ENCODE measurements at regions not wholly inside any gene's neighbourhood (a gene's known extent, or its start where the extent isn't known, plus 50 kb on each side); places are given as distances from the start of the nearest gene placed in this dataset.
"Not testable (repeated sequence)": the region's sequence is repeated elsewhere in the genome, so short reads cannot be mapped to it uniquely, and the experiment has no call there.

DNA sequence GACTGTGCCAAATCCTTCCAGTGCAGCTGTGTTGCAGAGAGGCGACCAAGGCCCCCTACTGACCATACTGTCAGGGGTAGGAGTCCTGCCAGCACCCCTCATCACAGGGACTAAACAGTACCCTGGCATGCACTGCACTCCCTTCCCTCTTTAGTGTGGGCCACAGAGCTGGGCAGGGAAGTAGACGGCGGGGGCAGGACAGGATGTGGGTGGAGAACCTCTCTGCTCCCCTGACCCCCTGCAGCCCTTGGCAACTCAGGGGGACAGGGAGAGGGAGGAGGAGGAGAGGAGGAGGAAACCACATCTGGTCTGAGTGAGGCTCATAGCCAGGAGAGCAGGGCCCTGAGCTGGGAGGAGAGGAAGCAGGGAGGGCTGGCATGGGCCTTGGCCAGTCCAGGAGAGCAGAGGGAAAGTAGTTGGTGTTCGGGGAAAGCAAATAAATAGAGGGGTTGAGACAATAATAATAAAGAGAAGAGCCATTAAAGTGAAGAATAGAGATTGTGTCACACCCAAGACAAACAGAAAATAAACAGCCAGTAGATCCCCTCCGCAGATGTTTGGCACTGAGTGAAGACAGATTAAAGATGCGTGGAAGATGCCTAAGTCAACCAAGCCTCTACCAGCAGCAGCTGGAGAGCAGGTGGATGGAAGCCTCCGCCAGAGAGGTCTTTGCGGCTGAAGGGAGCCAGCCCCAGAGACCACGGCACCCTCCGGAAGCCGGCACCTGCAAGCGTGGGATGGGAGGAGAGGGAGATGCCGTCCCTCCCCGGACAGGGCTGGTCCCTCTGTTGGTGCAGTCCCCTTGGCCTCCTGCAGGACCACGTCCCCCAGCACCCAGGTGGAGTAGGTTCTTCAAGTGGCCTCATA lies 61.5 kb downstream of the RPUSD4 start:
- DNase-seq = peak in 1 of 2 experiments; percentile 32

DNA sequence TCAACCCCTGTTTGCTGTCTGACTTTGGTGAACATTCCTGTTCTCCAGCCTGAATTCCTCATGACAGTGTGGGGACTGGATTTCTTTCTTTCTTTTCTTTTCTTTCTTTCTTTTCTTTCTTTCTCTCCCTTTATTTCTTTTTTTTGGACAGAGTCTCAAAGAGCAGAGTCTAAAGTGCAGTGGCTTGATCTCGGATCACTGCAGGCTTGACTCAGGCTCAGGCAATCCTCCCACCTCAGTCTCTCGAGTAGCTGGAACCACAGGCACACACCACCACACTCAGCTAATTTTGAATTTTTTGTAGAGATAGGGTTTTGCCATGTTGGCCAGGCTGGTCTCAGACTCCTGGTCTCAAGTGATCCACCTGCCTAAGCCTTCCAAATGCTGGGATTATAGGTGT lies 63.1 kb downstream of the RPUSD4 start:
- DNase-seq = no peak

DNA sequence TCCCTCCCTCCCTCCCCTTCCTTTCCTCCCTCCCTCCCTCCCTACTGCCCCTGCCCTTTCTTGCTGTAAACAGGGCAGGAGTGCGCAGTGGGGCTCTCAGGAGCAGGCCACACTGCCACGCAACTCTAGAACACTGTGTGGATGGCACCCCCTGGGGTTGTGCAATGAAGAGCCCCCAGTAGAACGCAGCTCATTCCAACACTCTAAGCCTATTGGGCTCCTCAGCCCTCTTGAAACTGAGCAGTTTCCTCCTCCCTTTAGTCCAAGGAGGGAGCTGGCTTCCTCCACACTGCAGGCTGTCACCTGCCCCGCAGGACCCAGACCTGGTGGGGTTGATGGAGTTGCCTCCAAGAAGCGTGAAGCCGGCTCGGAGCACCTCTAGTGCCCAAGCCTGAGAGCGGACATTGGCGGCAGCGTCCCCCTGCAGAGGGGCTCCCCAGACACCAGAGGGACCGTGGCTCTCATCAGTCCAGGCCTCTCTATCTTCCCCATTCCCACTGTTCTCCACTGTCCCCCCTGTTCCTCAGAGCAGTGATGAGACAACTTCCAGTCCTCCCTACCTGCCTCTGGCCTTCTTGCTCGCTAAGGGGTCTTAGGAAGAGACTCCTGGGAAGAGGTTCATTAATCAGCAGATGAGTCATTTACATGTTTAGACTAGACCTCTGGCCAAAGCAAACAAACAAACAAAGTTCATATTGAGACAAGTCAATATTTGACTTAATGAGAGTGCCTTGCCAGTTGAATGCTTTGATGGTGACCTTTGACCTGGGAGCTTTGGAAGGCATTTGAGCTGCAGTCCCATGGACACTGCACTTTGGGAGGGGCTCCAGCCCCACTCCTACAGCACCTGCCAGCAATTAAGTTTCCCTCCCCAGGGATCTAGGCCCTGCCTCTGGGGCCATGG lies 64.0 kb downstream of the RPUSD4 start:
- no peak for DNase-seq

DNA sequence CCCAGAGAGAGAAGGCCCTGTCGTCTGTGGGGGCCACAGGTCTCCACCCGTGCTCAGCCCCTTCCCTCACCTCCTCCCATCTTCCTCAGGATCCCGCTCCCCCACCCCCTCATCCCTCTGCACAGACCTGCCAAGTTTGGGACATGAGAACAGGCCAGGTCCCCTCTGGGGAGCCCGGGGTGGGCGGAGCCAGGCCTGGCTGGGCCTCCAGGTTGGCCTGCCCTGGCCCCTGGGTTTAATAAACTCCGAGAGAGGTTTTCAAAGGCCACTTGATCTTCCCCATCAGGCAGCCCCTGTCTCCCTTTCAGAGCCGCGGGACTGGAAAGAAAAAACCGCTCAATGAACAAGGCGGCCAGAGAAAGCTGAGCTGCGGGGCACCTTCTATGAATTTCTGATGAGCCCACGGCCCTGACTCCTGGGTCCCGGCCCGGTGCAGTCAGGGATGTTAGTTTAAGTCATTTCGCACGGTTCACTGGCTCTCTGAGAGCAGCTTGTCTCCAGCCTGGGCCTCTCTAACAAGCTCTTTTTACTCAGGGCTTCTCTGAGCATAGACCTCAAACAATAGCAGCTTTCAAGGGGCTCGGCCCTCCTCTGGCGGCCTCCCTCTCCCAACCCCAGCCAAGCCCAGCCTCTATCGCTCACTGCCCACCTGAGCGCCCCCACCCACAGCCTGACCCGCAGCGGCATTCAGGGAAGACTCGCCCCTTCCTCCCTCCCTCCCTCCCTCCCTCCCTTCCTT lies 64.8 kb downstream of the RPUSD4 start:
- DNase-seq = peak; percentile 52 to 80

DNA sequence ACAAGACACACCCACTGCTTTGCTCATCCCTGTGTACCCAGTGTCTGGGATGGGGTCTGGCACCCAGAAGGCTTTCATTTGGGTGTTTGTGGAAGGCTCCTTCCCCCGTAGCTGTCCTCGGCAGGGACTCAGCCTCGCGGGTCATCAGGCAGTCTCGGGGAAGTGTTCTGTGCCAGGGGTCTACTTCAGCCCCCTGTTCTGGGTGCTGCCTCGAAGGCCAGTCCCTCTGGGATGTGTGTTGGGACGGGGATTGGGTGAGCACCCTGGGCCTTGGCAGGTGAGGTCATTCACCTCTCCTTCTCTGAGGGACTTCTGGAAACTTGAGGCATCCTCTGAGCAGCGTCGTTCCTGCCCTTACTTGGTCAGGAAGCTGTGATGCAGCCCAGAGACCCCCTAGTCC lies 65.5 kb downstream of the RPUSD4 start:
- DNase-seq = no peak

DNA sequence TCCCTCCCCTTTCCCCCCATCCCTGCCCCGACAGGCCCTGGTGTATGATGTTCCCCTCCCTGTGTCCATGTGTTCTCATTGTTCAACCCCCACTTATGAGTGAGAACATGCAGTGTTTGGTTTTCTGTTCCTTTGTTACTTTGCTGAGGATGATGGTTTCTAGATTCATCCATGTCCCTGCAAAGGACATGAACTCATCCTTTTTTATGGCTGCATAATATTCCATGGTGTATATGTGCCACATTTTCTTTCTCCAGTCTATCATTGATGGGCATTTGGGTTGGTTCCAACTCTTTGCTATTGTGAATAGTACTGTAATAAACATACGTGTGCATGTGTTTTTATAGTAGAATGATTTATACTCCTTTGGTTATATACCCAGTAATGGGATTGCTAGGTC lies 68.0 kb downstream of the RPUSD4 start:
- DNase-seq = not testable (repeated sequence)

DNA sequence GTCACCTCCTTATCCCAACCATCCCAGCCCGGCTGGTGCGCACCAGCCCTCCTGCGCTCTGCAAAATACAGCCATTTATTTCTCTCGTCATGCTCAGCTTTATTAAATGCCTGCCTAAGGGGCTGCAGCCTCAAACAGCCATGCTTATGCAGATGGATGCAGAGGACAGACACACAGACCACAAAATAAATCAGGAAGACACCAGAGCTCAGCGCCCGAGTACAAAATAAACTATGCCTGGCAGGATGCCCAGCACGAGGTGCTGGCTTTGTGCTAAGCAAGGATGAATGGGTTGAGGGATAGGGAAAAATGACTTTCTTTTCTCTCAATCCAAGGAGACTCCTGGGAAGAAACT lies 70.5 kb downstream of the RPUSD4 start:
- DNase-seq = peak; percentile 77 to 88

DNA sequence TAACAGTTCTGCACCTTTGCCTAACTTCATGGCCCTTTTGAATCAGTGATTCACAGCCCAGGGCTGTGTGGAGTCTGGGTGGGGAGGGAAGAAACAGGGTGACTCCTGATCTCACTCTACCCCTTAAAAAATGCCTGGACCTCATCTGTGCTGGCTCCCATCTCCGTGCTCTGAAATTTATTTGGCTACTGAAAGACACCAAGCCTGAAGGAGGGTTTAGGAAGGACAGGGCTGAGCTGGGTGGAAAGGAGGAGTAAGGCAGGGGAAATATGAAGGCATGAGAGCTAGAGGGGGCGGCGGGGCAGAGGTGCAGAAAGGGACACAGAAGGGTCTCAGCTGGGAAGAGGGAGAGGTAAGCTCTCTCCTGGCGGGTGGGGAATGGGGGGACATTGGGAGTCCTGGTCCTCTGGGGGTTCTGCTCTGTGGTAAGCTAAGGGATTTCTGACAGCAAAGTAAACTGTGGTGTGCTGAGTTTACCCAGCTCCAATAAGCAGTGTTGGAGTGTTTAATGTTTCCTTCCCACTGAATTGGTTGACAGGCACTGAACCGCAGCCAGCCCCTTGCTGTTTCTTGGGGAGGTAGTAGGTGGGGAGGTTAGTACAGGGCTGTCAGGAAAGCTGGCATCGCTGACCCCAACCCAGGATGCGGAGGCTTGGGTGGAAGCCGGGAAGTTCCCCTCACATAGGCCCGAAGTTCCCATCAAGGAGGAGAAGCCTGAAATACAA lies 71.1 kb downstream of the RPUSD4 start:
- peak in 1 of 2 experiments; percentile 60 for DNase-seq

DNA sequence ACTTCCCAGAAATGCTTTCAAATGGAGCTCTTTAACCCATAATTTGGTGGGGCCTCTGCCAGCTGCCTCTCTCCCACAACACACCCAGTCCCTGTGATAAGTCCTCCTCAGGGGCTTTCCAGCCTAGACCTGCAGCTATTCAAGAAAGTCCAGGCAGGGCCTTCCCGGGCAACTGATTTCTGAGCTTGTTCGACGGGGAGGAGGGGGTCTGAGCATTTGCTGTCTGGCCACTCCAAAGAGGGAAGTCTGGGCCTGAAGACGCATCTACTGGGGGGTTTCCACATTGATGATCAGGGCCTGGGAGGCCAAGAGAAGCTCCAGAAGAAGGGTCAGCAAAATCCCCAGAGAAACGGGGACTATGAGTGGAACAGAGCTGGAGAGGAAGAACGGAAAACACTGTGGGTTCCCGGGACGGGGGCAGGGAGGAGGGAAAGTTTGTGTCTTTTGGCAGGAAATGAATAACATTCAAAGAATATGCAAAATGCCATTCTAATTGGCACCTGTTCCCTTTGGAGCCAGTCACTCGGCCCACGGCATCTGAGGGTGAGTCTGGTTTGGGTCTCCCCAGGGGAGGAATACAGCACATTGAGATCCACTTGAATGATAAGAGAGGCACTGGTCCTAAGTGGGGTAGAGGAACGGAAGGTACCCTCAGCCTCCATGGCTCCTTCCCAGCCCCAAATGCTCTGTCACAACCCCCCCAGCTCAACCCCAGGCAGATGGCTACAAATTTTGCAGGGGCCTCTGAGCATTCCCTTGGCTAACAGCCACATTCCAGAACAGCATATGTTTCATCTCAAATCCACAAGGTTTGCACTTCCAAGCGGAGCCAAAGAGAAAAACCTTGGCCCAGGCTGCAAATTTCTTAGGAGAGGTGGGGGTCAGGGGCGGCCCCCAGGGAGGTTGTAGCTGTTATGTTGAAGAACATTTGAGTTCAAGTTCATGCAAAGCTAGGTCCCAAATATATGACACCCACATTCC lies 72.0 kb downstream of the RPUSD4 start:
- DNase-seq = no peak

DNA sequence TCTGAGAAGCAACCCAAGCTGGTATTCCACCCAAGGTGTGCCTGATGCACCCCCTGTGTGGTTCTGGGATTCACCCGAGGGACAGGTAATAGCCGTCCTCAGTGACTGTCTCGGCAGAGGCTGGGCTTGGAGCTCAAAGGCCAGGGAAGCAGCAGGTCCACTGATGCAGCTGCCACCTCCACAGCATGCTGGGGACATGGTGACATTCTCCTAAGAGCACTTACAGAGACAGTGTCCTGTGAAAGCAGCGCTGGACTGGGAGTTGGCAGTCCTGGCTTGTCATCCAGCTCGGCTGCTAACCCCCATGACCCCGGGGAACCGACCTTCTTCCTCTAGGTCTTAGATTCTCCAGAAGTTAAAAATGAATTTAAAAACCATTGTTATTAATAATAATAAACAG lies 72.8 kb downstream of the RPUSD4 start:
- no peak for DNase-seq

DNA sequence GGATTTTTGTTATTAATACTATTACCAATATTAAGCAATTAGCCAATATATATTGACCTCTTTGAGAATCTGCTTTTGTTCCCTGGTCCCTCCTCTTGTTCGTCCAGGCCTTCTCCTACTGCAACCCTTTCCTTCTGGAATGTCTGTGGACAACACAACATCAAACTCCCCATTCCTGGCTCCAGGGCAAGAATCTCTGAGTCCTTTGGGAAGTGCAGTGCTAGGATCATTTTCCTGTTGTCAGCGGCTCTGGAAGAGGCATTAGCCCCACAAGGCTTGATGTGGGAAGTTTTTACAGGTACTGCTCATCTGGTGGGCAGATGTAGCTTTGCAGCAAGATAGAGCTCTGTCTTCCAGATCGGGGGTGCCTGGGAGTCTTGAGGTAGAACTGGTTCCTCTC lies 74.3 kb downstream of the RPUSD4 start:
- no peak for DNase-seq

DNA sequence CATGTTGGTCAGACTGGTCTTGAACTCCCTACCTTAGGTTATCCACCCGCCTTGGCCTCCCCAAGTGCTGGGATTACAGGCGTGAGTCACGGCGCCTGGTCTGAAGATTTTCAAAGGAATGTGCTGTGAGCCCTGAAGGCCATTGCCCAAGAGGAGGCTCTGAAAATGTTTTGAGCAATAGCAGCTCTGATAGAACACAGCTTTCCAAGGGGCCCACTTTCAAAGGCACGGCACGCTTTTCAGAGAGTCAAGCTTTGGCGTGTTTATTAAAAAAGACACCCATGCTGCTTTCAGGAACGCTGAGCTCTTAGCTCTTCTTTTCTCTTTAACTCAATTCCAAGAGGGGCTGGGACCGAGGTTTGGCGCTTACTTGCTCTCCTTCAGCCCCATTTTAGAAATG lies 73.8 kb upstream of the CDON start:
- DNase-seq = no peak

DNA sequence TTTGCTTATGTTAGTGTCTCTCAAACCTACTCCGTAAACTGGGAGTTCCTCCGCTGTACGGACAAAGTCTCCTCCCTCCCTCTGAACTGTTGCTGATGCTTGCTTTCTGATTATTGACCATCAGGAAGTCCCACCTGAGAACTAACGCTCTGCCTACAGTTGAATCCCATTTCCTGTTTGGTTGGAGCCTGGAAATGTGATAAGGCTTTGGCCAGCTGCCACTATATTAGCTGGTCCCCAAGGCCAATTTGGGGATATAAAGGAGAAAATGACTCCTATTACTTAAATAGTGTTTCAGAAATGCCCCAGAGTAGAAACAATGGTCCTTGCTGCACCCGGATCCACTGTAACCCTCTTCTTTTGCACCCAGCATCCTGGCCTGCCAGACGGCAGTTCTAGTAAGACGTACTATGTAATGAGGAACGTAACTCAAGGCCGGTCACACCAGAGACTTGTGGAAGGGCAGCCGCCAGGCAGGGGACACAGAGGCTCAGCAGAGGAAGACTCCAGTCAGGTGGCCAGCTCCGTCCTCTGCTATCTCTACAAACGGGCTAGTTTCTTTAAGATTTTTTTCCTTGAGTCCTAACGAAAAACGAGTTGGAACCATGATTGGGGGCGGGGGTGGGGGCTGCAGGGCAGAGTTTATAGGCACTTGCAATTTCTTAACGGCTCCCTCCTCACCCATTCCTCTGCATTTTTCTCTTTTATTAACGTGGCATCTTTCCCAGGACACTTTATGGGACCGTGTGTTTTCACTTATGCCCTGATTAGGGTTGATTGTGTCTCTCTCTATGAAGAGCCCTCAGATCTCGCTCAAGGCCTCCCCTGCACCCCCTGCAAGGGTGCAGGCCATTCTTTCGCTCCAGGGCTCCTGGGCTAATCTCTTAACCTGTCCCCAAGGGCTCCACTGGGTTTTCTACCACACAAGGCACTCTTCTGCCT lies 72.8 kb upstream of the CDON start:
- DNase-seq = peak in 1 of 2 experiments; percentile 44

DNA sequence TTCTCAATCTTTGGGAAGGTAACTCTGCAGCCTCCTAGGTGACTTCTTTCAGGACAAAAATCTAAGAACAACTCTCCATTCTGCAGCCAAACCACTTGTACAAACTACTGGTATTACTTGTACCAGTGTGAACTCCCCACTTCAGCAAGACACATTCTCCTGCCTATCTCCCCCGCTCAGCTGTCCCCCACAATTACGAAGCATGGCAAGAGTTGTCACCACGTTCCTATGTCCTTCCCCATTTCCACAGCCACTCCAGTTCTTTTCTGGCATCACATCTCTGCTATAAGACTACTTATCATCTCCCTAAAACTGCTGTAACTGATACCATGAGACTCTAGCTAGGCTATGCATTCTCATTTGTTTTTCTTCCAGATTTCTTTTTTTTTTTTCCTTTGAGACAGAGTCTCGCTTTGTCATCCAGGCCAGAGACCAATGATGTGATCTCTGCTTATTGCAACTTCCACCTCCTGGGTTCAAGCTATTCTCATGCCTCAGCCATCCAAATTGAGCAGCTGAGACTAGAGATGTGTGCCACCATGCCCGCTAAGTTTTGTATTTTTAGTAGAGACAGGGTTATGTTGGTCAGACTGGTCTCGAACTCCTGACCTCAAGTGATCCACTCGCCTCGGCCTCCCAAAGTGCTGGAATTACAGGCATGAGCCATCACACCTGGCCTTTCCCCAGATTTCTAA lies 71.9 kb upstream of the CDON start:
- DNase-seq = no peak

DNA sequence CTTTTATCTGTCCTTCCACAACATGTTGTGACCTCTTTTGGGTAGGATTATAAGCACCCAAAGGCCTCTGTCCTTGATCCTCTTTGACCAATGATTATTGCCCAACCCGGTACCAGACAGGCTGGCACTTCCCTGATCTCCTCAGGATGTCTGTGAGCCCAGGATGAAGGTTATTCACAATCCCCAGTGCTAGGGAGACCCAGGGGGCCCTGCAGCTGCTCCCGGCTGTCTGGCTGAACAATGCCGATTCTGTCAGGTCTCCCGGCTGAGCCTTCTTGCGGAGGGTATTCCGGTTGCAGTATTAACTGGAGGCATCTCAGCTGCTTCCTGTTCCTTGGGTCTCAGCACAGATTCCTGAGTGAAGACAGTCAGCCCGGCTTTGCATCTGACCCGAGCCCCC lies 71.2 kb upstream of the CDON start:
- DNase-seq = no peak

DNA sequence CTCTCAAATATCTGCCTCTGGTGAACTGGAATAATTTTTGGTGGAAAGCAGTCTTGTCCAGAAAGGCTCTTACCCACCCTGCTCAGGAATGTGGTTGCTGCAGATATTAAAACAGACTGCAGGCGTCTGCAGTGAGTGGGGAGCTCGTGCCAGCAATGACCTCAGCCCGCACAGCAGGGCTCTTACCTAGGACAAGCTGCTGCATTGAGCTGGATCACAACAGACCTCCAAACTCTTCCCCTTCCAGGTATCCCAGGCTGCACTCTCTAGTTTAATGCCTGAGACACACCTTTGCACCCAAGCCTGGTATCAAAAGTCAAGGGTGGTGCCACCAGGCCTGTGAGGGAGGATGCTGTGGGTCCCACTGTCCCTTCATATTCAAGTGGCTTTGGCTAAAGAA lies 69.7 kb upstream of the CDON start:
- peak in 1 of 2 experiments; percentile 14 for DNase-seq

DNA sequence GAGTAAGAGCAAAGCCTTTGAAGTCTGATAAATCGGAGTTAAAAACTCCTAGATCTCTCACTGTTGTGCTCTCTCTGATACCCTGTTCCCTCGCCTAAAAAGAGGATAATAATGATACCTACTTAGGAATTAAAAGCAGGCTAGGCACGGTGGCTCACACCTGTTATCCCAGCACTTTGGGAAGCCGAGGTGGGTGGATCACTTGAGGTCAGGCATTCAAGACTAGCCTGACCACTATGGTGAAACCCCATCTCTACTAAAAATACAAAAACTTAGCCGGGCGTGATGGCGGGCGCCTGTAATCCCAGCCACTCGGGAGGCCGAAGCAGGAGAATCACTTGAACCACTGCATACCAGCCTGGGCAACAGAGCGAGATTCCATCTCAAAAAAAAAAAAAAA lies 68.1 kb upstream of the CDON start:
- DNase-seq = not testable (repeated sequence)

DNA sequence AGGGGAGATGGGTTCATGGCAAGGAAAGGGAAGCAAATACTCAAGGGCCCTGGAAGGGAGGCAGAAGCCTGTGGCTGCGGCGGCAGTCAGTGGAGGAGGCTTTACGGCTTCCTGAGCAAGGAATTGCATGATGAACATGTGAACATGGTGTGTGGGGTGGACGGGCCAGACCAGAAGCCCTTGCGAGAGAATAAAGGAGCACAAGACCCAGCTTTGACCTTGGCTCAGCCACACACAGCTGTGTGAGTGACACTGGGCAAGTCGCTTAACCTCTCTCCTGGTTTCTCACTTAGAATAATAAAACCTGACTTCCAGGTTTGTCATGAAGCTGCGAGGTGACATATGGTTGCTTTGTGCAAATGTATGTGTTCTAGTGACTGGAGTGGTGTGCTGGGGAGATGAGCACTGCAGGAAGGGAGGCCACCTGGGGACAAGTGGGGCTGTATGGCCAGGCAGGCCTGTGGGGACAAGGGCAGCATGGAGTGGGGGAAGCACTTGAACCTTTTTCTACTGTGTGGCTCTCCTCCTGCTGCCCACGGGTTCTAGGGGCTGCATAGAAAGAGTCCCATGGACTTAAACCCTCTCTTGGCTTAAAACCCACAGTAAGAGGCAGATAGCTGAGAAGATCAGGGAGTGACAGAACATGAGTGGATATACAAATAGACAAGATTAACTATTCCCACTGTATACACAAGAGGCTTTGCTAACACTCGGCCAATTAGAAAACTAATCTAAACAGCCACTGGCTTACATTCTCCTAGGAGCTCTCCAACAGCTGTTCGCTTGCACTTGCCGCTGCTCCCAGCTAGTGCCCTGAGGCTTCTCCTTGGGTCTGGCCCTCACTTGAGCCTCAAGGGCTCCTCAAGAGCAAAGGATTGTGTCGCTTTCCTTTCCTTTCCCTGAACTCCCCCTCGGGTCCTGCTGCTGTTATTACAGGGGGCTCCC lies 67.3 kb upstream of the CDON start:
- peak in 1 of 2 experiments; percentile 55 for DNase-seq

Measured in NCI-H2081 (cell line).